GM18861 (cell line): ENCODE measurements at regions not wholly inside any gene's neighbourhood (a gene's known extent, or its start where the extent isn't known, plus 50 kb on each side); places are given as distances from the start of the nearest gene placed in this dataset.
"Not testable (repeated sequence)": the region's sequence is repeated elsewhere in the genome, so short reads cannot be mapped to it uniquely, and the experiment has no call there.

Experiments used
- ATAC-seq: cut with Tn5 transposase; IDR thresholded peaks from one replicate; pipeline ENCODE4 v1.9.1; 2021; ENCODE audit not compliant: unreplicated experiment

DNA sequence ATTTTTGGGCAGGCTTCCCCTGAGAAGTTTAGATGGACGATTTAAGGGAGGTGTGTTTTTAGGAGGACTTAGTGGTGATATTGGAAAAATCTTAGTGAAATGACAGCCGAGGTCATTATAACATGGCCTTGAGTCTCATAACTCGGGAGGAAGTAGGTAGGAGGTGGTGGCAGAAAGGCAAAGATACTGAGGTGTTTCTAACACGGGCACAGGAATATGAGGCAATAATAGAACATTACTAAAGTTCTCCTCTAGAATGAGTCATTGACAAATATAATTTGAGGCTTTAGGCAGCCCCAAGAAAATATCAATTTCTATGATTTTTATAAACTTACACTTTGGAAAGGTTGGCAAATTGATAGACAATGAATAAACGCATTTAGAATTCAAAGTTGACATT, 146.1 kb upstream of the ZEB2 start:
- ATAC-seq: no peak

DNA sequence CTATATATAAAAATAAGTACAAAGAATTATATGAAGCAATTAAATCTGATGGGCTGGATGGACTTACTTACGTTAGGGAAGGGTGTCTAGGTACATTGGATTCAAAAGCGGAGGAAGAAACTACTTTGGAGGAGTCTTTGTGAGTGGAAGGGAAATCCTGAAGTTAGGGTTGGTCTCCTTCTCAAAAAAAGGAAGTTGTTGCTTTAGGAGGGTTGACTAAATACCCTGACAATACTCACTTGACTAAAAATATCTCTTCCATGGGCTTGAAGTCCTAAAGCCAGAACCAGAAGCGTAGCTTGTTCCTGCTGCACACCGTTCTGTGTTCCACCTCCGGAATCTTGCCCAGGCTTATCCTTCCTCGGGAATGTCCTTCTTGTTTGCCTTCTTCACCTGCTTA, 143.3 kb upstream of the ZEB2 start:
- no peak for ATAC-seq

GRCh38 chr2:144660518-144661316, 140.8 kb upstream of the ZEB2 start:
- no peak for ATAC-seq

- no peak for ATAC-seq
Observed at GRCh38 chr2:144659731-144660275, 139.9 kb upstream of the ZEB2 start.

- no peak for ATAC-seq
Observed at GRCh38 chr2:144654523-144654922, 134.6 kb upstream of the ZEB2 start.

DNA sequence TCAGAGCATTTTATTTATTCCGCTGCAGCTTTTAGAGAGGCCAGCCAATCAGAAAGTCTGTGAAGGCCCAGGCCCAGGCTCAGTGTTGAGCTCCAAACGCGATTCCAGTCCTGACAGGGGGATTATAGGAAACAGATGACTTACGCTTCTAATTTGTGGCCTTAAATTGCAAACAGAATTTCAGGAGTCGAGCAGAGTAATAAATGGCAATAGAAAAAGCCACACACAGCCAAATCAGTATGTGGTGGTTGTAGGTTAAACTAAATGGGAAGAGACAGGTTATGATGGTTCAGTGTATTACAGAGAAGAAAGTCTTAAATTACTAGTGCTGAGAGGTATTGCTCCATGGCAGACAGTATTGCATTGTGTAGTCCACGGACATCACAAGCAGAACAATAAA, 131.0 kb upstream of the ZEB2 start:
- no peak for ATAC-seq

DNA sequence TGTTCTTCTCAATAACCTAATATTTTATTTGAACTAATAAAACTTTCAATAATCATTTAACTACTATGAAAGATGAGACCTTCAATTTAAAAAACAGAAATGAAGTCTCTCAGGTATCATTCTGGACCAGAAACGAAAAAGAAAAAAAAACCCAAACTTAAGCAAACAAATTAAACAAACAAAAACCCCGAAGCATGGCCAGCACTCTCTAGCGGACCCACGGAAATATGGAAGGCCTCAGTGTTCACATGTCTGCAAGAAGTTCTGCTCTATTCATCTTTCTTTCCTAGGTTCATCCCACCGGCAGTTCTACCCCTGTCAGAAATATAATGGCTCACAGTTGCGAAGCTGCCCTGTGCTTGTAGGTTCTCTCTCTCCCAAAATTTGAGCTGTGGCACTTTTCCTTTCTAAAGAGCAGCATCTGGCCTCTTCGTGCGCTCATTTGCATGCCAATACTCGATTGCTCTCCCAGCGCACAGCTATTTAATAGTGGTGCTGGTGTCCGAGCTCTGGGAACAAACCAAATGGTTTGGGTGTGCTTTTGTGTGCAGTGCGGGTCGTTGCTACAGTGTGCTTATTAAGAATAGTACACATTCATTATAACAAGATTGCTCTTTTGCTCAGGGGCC, 129.0 kb upstream of the ZEB2 start:
- ATAC-seq: no peak

DNA sequence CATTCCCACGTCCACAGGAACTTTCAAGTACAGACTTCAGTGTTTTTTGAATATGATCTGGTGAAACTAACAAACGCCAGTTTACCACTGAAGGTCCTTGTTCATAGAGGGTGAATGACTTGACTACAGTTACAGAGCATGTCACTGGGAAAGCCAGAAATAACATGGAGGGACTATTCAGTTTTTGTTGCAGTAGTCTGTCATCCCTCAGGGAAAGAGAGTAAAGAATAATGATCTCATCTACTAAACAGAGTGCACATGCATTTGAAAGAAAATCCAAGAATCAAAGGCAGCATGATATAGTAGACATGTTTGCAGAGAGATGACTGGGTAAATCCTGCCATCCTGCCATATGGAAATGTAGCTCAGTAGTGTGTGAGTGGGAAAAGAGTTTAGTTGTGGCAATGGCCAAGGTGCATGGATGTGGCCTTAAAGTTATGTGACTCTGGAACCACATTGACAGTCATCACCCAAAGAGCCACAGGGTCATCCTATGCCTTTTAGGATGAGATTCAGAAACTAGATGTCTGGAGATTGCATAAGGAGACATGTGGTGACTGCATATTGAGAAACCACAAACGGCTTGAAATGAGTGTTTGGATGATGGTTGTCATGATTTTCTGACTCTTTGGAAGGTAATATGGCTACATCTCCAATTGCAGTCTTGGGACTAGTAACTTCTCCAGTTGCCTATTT, 125.3 kb upstream of the ZEB2 start:
- ATAC-seq: no peak

- no peak for ATAC-seq
Observed at GRCh38 chr2:144644549-144644948, 124.6 kb upstream of the ZEB2 start.

- no peak for ATAC-seq
Observed at GRCh38 chr2:144643537-144644336, 123.8 kb upstream of the ZEB2 start.

GRCh38 chr2:144642856-144643255, 122.9 kb upstream of the ZEB2 start:
- no peak for ATAC-seq

- ATAC-seq: no peak
Observed at GRCh38 chr2:144642131-144642530, 122.2 kb upstream of the ZEB2 start.

- not testable (repeated sequence) for ATAC-seq
Observed at GRCh38 chr2:144638250-144638649, 118.3 kb upstream of the ZEB2 start.

- not testable (repeated sequence) for ATAC-seq
Observed at GRCh38 chr2:144636860-144637259, 116.9 kb upstream of the ZEB2 start.

GRCh38 chr2:144632809-144633208, 112.9 kb upstream of the ZEB2 start:
- no peak for ATAC-seq

DNA sequence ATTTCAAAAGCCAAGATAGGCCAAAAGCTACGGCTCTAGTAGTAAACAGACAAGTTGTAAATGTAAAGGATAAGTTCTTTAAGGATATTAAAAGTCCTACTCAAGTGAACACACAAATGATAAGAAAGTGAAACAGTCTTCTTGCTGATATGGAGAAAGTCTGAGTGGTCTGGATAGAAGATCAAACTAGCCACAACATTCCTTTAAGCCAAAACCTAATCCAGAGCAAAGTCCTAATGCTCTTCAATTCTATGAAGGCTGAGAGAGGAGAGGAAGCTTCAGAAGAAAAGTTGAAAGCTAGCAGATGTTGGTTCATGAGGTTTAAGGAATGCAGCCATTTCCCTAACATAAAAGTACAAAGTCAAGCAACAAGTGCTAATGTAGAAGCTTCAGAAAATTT, 111.7 kb upstream of the ZEB2 start:
- ATAC-seq: no peak

DNA sequence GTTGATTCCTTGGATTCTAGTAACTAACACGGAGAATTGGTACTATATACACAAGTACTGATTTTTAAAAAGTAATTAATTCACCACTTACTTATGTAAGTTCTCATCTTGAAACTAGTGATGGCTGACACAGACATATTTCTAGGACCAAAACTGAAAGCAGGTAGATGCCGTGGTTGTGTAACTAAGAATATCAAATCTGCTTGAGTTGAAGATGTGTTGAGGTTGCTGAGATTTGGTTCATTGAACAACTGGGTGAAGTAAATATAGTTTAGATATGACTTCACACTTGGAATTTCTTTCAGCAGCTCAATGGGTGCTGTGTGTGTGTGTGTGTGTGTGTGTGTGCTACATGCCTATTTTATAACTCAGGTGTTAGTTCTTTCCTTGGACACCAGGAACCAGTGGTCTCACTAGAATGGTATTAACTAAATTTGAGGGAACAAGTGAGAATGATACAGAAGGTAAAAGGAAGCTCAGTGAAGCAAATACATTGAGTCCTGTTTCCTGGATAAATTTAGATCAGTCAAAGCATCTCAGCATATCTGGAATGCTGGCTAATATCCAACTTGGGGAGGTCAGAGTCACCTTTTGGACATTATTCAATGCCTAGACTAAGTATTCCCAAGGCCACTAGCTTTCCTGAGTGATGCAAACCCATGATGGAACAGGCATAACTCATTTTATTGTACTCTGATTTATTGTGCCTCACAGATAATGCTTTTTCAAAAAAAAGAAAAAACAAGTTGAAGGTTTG, 110.7 kb upstream of the ZEB2 start:
- peak; percentile 94 for ATAC-seq

DNA sequence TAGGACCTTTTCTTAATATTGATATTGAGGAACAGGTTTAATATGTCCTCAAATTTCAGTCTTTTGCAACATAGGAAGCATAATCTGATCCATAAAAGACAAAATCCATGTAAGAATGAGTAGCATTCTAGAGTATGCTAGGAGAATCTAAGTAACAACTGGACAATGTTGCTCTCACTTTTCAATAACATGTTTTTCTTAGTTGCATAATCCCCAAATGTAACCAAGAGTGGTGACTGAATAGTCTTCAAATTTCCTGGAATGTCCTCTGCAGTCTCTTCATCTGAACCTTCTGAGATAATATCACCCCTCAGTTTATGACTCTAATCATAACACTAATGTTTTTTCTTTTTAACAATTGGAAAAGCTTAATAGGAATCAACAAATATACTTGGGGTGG, 110.0 kb upstream of the ZEB2 start:
- ATAC-seq: no peak

DNA sequence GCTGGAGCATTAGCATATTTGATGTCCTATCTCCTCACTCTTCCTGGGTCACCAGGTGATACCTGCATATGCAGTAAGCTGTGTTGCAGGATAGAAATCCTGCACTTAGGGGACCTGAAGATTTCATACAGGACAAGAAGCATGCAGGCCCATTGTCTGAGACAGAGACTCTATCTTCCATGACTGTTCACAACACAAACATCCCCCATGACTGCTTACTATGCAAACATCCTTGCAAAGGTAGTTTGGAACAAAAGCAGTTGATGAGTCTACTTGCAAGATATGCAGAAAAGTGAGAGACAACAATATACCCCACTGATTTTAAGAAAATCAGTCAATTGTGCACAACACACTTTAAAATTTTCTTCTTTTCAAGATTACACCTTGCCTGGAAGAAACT, 108.6 kb upstream of the ZEB2 start:
- no peak for ATAC-seq

DNA sequence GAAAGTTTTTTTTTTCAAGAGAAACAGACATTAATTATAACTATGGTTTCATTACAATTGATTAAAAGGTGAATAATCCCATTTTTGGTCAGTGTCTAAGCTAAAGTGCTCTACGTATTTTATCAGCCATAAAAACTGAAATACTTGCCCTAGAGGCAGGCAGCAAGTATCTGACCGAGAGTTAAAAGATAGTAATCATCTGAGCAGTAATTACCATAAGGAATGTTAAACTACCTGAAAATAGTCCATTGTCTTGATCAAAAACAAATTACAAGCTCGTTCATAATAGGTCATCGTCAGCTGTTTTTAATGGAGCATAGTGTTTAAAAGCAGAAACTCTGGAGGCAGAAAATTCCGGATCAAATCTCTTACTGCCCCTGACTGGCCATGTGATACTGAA, 105.7 kb upstream of the ZEB2 start:
- no peak for ATAC-seq
